ENCODE measurements at regions not wholly inside any gene's neighbourhood (a gene's known extent, or its start where the extent isn't known, plus 50 kb on each side); places are given as distances from the start of the nearest gene placed in this dataset.
"Not testable (repeated sequence)": the region's sequence is repeated elsewhere in the genome, so short reads cannot be mapped to it uniquely, and the experiment has no call there.

DNA sequence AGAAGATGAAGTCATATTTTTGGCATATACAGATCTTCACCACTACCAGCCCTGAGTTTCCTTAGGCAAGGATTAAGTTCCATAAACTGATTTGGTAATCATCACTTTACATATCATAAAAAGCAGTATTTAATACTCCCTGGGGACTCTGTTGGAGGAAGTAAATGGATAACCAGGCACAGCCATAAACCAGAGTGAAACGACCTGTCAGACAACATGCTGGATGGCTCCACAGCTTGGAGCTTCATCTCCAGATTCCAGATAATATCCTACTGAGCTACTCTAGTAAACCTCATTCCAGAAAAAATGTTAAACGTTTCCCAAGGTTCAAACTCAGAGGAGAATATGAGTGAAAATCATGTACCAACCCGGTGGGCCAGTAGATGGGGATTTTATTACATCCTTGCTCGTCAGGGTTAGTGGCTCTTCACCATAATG is 109.2 kb downstream of the BASP1 start:
- no peak for DNase-seq (ENCODE audit: low read depth)

DNA sequence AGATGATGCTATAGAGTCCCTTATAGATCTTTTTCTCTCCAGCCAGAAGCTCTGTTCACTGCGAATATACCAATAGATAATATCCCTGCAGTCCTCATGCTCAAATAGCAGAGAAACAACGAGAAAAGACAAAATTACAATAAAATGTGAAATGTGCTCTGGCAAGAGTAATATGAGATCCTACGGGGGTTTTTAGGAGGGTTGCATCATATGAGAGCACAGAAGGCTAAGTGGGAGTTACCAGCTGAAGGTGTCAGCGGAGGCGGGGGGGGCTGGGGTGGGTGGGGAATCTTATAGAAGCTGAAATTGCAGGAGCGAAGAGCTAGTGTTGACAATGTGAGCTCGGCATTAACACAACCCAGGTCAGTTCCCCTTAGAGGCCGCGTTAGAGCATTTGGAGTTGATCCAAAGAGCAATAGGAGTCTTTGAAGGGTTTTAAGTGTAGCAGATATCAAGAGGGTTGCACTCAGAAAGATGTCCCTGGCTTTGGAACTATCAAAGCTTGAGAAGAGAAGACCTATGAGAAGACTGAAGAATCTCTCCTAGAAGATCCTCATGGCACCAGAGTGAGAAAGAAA is 109.7 kb downstream of the BASP1 start:
- DNase-seq (ENCODE audit: low read depth): no peak

DNA sequence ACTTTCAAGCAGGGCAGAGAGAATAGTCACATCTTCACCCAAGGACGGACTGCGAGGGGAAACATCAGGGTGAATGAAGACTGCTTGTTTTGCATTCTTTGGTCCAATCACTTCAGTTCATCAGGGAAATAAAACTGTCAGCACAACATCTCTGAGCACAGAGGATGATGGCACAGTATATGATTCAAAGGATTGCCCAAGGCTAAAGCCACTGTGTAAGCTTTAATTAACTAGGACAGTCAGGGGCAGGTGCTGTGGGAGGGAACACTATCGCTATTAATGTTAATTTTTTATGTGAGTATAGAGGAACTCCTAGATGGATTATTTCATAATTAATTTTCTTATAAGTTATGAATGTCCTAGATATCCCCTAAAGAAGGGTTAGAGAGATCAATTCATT is 112.1 kb downstream of the BASP1 start:
- DNase-seq (ENCODE audit: low read depth): no peak

DNA sequence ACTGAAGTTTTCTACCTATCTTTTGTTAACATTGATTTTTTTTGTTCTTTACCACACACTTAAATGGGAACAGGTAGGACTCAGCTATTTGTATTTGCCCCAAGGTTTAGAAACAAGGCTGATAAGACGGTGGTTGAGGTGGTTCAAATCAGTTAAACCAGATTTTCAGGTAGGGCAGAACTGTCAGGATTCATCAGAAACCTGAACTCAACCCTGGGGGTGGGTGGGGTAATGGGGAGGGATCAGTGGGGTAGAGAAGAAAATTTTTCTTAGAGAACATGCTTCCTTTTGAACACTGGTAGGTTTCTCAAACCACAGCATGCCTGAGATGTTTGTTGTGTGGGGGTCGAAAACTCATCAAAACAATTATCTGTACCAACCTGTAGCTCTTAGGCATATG is 113.0 kb downstream of the BASP1 start:
- no peak for DNase-seq (ENCODE audit: low read depth)

DNA sequence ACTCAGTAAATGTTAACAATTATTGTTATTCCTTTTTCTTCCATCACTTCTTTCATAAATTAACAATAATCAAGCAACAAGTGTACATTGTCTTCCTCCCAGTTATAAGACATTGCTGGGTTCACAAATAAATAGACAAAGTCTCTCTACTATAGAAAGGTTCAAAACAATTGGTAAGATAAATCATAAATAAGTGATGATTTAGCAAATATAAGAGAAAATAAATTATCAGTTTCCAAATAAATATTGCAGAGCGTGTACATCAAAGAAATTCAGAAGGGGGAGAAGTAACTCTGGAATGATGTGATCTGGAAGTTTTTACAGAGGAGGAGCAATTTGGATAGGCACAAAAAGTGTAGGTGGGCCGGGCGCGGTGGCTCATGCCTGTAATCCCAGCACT is 114.2 kb downstream of the BASP1 start:
- DNase-seq (ENCODE audit: low read depth): no peak

DNA sequence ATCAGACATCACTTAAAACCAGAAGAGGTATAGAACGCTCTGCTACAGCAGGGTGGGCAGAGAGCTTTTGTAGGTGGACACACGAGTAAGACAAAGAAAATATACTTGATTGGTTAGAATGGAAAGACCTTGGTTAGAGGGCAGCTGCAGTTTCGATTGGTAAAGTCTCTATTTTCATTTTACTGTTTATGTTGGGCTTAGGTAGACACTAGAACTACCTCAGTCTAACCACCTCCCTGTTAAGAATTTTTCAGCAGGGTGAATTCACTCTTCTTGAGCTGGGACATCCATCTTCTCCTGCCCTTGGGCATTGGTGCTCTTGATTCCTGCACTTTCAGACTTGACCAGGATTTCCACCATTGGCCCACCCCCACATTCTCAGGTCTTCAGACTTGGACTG is 116.3 kb downstream of the BASP1 start:
- DNase-seq (ENCODE audit: low read depth): no peak

DNA sequence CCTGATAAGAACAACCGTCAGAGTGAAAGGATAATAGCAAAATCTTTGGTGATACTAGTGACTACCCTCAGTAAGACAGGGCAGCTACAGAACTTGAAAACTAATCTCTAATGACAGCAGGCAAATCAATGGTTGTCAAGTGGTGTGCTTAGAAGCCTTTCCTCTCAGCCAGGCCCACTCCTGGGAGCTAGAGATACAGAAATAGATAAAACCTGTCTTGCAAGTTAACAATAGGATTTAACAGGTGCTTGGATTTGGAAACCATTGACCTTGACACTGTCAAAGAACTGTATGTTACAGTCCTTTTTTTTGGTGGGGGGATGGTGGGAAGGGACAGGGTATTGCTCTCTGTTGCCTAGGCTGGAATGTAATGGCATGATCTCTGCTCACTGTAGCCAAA is 118.6 kb downstream of the BASP1 start:
- no peak for DNase-seq (ENCODE audit: low read depth)

DNA sequence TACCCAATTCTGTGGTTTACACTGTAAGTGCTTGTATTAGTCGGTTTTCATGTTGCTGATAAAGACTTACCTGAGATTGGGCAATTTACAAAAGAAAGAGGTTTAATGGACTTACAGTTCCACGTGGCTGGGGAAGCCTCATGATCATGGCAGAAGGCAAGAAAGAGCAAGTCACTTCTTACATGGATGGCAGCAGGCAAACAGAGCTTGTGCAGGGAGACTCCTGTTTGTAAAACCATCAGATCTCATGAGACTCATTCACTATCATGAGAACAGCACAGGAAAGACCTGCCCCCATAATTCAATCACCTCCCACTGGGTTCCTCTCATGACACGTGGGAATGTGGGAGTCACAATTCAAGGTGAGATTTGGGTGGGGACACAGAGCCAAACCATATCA is 119.3 kb downstream of the BASP1 start:
- not testable (repeated sequence) for DNase-seq (ENCODE audit: low read depth)

DNA sequence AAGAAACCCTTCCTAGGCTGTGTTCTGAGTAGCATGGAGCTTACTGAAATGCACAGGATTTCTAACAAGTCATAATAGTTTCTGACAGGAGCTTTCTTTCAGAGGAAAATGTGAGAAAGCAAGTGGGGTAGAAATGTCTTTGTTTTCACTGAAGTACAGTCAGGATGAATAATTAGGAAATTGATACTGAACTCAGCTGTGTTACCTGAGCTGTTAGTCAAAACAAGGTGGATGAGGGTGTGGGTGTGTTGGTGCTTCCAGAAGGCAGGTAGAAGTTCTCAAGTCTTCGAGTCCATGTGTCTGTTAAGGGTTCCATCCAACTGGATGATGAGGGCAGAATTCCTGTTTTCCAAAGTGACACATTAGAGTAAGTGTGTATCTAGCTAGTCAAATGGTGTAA is 122.4 kb downstream of the BASP1 start:
- DNase-seq (ENCODE audit: low read depth): no peak

DNA sequence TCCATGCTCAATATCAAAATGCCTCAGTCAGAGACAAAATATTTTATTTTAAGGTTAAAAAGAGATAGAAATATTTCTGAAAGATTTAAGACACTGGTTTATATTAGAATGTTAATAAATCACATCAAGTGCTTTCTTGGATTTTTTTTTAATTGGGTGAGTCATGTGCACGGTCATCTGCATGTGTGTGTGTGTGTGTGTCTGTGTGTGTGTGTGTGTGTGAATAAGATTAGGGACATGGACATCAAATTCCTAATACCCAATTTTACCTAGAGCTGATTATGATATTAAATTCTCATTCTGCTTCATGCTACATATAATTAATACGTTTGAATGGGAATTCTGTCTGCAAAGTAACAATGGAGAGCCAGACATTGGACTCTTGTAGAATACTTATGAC is 122.9 kb downstream of the BASP1 start:
- no peak for DNase-seq (ENCODE audit: low read depth)

DNA sequence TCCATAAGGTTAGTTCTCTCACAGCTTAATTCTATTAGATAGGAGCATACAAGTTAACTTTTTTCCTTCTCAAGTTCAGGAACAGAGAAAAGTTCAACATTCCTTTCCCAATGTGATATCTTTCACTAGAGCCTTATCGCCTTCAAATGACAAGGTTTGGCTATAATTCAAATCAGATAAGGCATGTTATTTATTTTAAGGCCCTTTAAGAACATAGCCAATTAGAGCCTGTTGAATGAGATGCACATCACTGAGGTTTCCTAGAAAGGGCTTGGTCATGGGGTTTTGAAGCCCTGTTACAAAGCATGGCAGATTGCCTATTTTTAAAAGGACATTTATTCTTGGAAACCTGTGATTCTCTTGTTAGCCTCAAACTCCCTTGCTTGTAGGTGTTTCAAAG is 123.4 kb downstream of the BASP1 start:
- DNase-seq (ENCODE audit: low read depth): no peak

DNA sequence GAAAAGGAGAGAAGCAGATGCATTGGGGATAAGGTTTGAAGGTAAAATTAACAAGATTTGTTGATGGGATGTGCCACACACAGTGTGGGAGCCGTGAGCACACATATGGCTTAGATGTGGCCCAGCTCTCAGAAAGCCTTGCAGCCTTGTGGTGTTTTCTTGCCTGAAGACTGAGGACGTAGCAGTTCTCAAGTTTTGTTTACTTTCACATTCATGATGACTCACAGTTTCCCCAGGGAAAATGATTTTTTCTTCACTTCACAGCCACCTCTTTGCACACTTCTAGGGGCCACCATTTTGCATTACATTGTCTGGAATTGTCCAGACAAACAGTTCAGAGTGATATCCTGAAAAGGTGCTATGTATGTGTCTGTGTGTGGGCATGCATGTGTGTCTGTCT is 126.2 kb downstream of the BASP1 start:
- DNase-seq (ENCODE audit: low read depth): peak; percentile 86

DNA sequence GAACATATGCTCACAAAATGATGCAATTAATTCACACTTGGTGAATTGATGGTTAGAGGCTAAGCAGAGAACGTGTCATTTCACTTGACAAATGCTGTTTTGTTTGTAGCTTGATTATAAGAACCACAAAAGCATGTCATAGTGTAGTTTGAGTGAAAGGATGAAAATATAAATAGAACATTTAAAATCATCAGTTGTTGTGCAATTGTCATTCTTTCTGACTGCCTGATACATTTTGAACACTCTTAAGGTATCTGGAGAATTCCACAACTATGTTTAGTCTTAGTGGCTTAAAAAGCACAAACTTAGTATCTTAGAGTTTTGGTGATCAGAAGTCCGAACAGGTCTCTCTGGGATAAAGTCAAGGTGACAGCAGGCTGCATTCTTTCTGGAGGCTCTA is 129.4 kb downstream of the BASP1 start:
- DNase-seq (ENCODE audit: low read depth): peak; percentile 32

DNA sequence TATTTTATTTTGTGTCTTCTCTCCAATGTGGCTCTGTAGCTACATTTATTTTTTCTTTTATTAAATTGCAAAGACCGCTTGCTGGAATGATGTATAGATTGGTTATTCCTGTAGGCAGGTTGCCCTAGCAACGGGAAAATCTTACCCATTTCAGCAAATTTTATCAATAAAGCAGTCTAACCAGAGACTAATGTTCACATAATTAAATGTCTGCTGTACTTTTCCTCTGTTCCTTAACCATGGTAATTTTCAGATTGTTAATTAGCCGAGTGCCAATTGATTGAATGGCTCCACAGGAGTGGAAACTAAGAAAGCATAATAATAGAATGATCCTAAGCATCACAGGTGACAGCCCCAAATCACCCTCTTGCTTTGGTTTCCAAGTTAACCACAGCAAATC is 134.8 kb downstream of the BASP1 start:
- no peak for DNase-seq (ENCODE audit: low read depth)

DNA sequence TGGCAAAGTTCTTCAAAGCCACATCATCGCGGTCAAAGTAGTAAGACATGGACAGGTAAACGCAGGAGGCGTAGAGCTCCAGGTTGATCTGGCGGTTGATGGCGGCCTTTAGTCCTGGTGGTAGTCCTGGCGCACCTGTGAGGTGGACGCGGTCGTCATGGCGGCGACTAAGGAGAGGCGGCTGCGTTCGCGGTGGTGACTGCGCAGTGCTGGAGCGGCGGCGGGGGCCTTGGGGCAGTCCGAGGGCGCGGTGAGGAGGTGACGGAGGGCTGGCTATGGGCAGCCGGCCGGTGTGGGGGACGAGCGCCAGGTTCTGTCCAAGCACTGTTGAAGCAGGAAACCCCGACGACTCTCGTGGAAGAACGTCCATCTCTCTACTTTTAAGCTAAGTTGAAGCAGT is 136.8 kb downstream of the BASP1 start:
- no peak for DNase-seq (ENCODE audit: low read depth)

DNA sequence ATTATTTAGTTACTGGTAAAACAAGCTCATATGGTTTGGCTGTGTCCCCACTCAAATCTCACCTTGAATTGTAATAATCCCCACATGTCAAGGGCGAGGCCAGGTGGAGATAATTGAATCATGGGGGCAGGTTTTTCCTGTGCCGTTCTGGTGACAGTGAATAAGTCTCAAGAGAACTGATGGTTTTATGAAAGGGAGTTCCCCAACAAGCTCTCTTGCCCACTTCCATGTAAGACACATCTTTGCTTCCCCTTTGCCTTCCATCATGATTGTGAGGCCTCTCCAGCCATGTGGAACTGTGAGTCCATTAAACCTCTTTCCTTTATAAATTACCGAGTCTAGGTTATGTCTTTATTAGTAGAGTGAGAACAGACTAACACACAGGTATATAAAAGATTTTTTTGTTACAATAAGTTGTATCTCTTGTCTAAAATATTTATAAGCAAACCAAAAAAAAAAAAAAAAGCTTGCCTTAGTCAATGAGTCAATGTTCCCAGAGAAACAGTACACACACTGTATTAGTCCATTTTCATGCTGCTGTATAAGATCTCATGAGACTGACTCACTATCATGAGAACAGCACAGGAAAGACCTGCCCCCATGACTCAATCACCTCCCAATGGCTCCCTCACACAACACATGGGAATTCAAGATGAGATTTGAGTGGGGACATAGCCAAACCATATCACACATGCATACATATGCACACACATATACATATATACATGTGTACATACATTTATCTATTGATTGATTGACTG is 138.3 kb downstream of the BASP1 start:
- DNase-seq (ENCODE audit: low read depth): peak; percentile 81

DNA sequence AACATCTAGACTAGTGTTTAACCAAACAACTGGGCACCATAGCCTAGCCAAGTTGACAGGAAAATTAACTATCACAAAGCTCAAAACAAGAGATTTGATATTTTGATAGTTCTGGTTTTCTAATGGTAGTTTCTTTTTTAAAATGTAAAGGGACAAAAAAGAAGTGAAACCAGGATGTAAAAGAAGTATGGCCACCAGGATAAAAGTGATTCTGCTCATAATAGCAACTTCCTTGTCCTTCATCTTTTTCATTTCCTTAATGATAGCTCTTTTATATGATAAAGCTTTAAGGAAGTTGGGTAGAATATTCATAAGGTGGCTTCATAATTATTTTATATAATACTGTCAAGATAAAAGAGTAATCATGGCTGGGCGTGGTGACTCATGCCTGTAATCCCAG is 139.1 kb downstream of the BASP1 start:
- DNase-seq (ENCODE audit: low read depth): no peak

DNA sequence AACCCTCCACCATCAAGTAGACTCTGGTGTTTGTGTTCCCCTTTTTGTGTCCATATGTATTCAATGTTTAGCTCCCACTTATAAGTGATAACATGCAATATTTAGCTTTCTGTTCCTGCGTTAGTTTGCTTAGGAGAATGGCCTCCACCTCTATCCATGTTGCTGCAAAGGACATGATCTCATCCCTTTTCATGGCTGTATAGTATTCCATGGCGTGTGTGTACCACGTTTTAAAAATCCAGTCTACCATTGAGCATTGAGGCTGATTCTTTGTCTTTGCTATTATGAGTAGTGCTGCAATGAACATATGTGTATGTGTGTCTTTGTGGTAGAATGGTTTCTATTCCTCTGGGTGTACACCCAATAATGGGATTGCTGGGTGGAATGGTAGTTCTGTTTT is 140.1 kb downstream of the BASP1 start:
- no peak for DNase-seq (ENCODE audit: low read depth)

DNA sequence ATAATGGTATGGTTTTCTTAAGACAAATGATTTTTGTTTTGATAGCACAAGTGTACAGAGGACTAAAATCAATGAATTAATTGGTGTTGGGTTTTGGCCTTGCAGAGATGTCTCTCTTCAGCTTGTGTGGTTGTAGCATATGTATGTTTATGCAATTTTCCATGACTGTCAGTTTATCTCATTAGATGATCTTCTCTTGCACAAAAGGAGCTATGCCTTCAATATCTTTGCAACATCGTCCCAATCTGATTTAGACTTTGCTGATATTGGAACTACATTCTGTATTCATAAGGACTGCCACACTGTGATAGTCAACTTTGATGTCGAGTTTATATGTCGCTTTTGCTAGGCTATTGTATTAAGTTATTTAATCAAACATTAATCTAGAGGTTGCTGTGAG is 140.0 kb upstream of the TAF11L2 start:
- no peak for DNase-seq (ENCODE audit: low read depth)

DNA sequence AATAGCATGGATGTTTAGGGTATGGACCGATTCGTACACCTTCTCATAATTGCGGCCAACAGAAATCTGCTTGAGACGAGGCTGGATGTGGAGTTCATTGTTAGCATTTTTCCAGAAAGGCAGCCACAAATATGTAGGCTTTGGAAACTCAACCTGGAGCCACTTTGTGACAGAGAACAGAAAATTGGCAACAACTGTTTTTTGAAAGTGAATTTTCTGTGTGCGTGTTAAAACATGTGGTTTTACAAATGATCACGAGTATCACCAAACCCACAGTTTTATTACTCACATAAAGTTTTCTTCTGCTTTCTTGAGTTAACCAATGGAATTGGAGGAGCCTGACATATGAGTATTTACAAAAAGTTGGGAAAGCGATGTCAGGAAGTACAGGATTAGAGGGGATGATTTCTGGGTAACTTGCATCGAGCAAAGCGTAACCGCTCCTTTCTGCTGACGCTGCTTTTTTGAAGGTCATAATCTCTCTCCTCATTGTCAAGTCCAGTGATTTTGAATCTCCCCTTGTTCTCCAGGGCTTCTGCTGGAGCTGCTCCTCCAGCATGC is 138.5 kb upstream of the TAF11L2 start:
- peak; percentile 94 for DNase-seq (ENCODE audit: low read depth)

DNA sequence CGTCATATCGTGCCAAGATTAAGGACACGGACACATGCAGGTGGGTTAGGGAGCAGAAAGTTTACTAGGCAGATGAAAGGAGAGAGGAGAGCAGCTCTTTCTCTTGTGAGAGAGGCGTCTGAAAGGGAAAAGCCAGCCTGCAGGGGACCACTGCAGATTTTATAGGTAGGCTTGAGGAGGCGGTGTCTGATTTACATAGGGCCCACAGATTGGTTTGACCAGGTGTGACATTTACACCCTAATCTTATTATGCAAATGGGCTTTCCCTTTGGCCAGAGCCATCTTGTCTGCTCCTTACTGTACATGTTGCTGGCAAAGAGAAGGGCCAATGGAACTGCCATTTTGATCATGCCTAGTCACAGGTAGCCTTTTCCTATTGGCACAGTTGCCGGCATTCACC is 137.2 kb upstream of the TAF11L2 start:
- no peak for DNase-seq (ENCODE audit: low read depth)

DNA sequence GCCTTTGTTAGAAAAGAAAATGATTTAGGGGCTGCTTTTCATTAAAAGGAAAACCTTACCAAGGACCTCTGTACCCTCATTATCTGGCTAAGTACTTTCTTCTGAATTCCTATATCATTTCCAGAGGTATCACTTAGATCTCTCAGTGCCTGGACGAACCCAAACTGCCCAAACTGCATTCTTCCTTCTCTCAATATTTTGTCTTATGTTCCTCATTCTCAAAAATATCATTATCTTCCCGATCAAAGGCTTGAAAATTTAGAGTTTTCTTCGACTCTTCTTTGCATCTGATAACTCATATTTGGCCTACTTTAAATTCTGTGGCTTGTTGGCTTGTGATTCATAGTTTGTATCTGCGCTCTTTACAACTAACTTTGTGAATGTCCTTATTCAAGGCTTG is 136.7 kb upstream of the TAF11L2 start:
- no peak for DNase-seq (ENCODE audit: low read depth)

DNA sequence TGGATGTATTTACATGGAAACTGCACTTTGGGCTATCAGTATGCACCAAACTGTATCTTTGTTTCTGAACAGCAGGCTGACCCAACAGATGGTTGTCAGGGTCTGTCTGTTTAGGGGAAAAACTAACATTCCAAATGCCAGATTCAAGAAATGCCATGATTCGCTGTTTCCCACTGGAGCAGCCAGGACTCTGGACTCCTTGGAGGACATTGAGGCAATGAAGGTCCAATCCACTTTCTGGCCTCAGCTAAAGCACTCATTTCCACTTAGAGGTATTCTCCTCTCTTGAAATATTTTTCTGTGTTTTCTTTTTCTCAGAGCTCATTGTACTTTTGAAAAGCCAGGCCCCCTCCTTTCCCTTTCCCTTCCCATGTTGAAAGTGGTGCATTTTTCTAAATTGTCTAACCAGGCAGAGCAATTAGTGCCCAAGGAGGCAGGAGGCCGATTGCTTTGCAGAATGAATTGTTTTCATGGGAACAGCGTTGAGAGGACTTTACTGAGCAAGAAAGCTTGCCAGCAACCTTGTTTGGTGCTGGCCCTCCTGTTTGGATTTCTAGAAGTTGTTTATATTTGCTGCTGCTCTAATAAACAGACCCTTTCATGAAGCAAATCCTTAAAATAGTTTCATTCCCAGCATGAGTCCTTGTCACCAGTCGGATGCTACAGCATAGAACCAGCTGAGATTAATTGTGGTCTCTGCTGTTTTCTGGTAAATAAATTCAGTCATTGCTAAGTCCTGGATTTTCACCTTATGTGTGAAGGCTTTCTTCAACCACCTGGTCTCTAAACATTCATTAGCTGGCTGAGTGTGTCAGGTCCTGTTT is 132.8 kb upstream of the TAF11L2 start:
- peak; percentile 61 for DNase-seq (ENCODE audit: low read depth)

All from fibroblast of gingiva (primary cell).